ENCODE measurements at regions not wholly inside any gene's neighbourhood (a gene's known extent, or its start where the extent isn't known, plus 50 kb on each side); places are given as distances from the start of the nearest gene placed in this dataset.

DNA sequence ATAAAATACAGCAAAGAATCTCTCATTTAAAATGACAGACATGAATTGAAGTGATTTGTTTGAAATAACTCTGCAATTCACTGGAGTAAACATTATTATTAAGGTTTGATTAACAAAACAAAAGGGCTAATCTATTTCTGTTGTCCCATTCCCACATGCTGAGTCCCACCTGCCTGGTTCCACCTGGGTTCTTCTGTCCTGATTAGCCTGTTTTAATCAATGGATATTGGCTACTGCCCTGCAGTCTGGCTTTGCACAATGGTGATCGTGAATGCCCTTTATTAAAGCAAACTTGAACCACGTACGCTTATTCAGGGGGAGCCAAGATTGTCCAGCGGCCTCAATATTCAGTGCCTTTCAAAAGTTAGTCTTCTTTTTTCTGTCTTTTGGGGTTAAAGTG is 72.8 kb upstream of the CDH19 start:
- POLR2A ChIA-PET = no interaction called here
- CTCF ChIA-PET = no interaction called here
- Histone ChIP-seq H3K36me3 (ENCODE audit: control insufficient read depth in 1 of 2, insufficient read depth in 2 of 2, low read length in 2 of 2) (no peaks in the 10 kb centered on the region), H2AFZ (ENCODE audit: low read depth, low read length, poor library complexity, severe bottlenecking) (no peak overlapping the region), H3K79me2 (ENCODE audit: insufficient read depth, low read length) (no peaks in the 10 kb centered on the region), H3K4me1 (ENCODE audit: control insufficient read depth in 1 of 2, insufficient read depth in 2 of 2, low read length in 2 of 2) (no peaks in the 10 kb centered on the region), H4K20me1 (ENCODE audit: insufficient read depth) (no peaks in the 10 kb centered on the region), H3K9me2 (ENCODE audit: insufficient read depth) (no peaks in the 10 kb centered on the region), H3K9me3 (ENCODE audit: control insufficient read depth in 1 of 2, insufficient read depth in 1 of 2, low read depth in 1 of 2, low read length in 2 of 2) (peaks cover 11 to 27% of the 10 kb centered on the region in 2 experiments; a peak in 2 of 4 replicates), H3K4me3 (replicated peaks in 1 of 2; ENCODE audit: low read depth in 1 of 2, low read length in 2 of 2) (no peak overlapping the region), H3K9ac (ENCODE audit: low read length) (no peak overlapping the region), H3K4me2 (ENCODE audit: low read length) (no peak overlapping the region), H3K27me3 (ENCODE audit: insufficient read depth, low read length) (no peaks in the 10 kb centered on the region), H3K27ac (ENCODE audit: low read depth, low read length) (no peak overlapping the region)
- no TSS peak for BruUV-seq (replicated peaks)
- ATAC-seq = no peak
- no peak for TF ChIP-seq EZH2phosphoT487 (IDR thresholded peaks at IDR 0.05; ENCODE audit: borderline replicate concordance)
- no peak for TF ChIP-seq SRF (IDR thresholded peaks at IDR 0.05; ENCODE audit: low read depth)
- no peak for TF ChIP-seq EGR1 (IDR thresholded peaks at IDR 0.05; ENCODE audit: low read depth)
- TF ChIP-seq, protein P1, sequence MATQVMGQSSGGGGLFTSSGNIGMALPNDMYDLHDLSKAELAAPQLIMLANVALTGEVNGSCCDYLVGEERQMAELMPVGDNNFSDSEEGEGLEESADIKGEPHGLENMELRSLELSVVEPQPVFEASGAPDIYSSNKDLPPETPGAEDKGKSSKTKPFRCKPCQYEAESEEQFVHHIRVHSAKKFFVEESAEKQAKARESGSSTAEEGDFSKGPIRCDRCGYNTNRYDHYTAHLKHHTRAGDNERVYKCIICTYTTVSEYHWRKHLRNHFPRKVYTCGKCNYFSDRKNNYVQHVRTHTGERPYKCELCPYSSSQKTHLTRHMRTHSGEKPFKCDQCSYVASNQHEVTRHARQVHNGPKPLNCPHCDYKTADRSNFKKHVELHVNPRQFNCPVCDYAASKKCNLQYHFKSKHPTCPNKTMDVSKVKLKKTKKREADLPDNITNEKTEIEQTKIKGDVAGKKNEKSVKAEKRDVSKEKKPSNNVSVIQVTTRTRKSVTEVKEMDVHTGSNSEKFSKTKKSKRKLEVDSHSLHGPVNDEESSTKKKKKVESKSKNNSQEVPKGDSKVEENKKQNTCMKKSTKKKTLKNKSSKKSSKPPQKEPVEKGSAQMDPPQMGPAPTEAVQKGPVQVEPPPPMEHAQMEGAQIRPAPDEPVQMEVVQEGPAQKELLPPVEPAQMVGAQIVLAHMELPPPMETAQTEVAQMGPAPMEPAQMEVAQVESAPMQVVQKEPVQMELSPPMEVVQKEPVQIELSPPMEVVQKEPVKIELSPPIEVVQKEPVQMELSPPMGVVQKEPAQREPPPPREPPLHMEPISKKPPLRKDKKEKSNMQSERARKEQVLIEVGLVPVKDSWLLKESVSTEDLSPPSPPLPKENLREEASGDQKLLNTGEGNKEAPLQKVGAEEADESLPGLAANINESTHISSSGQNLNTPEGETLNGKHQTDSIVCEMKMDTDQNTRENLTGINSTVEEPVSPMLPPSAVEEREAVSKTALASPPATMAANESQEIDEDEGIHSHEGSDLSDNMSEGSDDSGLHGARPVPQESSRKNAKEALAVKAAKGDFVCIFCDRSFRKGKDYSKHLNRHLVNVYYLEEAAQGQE (IDR thresholded peaks at IDR 0.05; ENCODE audit: low read depth) = no peak
- no peak for TF ChIP-seq CEBPB (IDR thresholded peaks at IDR 0.05; ENCODE audit: low read depth)
- no peak for TF ChIP-seq FOSL1 (IDR thresholded peaks at IDR 0.05; ENCODE audit: low read depth)
- TF ChIP-seq SIN3A (IDR thresholded peaks at IDR 0.05; ENCODE audit: low read depth) = no peak
- no peak for TF ChIP-seq YY1 (IDR thresholded peaks at IDR 0.05; ENCODE audit: extremely low read depth, insufficient replicate concordance, low read depth, low read length)
- TF ChIP-seq JUND (IDR thresholded peaks at IDR 0.05) = no peak
- TF ChIP-seq SP1 (IDR thresholded peaks at IDR 0.05; ENCODE audit: low read depth) = no peak
- TF ChIP-seq, protein P2, sequence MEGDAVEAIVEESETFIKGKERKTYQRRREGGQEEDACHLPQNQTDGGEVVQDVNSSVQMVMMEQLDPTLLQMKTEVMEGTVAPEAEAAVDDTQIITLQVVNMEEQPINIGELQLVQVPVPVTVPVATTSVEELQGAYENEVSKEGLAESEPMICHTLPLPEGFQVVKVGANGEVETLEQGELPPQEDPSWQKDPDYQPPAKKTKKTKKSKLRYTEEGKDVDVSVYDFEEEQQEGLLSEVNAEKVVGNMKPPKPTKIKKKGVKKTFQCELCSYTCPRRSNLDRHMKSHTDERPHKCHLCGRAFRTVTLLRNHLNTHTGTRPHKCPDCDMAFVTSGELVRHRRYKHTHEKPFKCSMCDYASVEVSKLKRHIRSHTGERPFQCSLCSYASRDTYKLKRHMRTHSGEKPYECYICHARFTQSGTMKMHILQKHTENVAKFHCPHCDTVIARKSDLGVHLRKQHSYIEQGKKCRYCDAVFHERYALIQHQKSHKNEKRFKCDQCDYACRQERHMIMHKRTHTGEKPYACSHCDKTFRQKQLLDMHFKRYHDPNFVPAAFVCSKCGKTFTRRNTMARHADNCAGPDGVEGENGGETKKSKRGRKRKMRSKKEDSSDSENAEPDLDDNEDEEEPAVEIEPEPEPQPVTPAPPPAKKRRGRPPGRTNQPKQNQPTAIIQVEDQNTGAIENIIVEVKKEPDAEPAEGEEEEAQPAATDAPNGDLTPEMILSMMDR (IDR thresholded peaks at IDR 0.05 in 2 of 3, conservative IDR thresholded peaks at IDR 0.05 in 1 of 3; ENCODE audit: borderline replicate concordance in 1 of 3, insufficient read depth in 1 of 3, low read depth in 2 of 3, low read length in 2 of 3) = no peak
- no peak for TF ChIP-seq POLR2AphosphoS5 (IDR thresholded peaks at IDR 0.05; ENCODE audit: low read depth, low read length)
- TF ChIP-seq, protein P3, sequence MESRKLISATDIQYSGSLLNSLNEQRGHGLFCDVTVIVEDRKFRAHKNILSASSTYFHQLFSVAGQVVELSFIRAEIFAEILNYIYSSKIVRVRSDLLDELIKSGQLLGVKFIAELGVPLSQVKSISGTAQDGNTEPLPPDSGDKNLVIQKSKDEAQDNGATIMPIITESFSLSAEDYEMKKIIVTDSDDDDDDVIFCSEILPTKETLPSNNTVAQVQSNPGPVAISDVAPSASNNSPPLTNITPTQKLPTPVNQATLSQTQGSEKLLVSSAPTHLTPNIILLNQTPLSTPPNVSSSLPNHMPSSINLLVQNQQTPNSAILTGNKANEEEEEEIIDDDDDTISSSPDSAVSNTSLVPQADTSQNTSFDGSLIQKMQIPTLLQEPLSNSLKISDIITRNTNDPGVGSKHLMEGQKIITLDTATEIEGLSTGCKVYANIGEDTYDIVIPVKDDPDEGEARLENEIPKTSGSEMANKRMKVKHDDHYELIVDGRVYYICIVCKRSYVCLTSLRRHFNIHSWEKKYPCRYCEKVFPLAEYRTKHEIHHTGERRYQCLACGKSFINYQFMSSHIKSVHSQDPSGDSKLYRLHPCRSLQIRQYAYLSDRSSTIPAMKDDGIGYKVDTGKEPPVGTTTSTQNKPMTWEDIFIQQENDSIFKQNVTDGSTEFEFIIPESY (IDR thresholded peaks at IDR 0.05; ENCODE audit: extremely low read depth, insufficient replicate concordance, low read length) = no peak
- TF ChIP-seq, protein P4, sequence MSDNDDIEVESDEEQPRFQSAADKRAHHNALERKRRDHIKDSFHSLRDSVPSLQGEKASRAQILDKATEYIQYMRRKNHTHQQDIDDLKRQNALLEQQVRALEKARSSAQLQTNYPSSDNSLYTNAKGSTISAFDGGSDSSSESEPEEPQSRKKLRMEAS (IDR thresholded peaks at IDR 0.05) = no peak
- no peak for TF ChIP-seq ZNF274 (IDR thresholded peaks at IDR 0.05; ENCODE audit: low read depth, low read length)
- TF ChIP-seq RAD21 (IDR thresholded peaks at IDR 0.05; ENCODE audit: low read depth) = no peak
- TF ChIP-seq ZFX (IDR thresholded peaks at IDR 0.05) = no peak
- no peak for TF ChIP-seq CBX3 (IDR thresholded peaks at IDR 0.05; ENCODE audit: low read depth)
- TF ChIP-seq, protein P5, sequence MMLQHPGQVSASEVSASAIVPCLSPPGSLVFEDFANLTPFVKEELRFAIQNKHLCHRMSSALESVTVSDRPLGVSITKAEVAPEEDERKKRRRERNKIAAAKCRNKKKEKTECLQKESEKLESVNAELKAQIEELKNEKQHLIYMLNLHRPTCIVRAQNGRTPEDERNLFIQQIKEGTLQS (IDR thresholded peaks at IDR 0.05) = no peak
- RAD21 ChIA-PET (ENCODE audit: low non-redundant PET in 1 of 2, low total read pairs in 2 of 2, uncharacterized antibody in 2 of 2, unreplicated experiment in 2 of 2) = no interaction called here
- no peak for DNase-seq (ENCODE audit: low read depth, low spot score)
- intact Hi-C loops (cut with micrococcal nuclease) = no loop called here

Measured in HCT116 (cell line).